ENCODE measurements at regions not wholly inside any gene's neighbourhood (a gene's known extent, or its start where the extent isn't known, plus 50 kb on each side); places are given as distances from the start of the nearest gene placed in this dataset.
A peak's percentile ranks its signal among the peaks of the same experiment; 100 is the strongest.

DNA sequence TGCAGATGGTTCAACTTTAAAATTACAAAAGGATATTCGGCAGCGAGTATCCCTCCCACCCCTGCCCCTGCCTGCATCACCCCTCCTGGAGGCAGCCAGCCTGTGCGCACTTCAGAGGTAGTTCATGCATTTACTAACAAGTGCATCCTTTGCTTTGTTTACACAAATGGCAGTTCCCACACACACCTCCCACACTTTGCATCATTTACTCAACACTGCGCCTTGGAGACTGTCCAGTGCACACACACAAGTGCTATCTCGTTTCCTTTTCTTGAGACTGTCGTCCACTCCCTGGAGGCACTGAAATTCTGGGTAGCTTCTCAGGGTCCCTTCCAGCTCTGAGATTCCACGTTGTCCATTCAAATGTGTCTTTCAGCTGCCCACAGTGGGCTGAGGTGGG lies 53.1 kb upstream of the VSX1 start:
- no peak for DNase-seq (ENCODE audit: low spot score)
- FAIRE-seq = no peak

DNA sequence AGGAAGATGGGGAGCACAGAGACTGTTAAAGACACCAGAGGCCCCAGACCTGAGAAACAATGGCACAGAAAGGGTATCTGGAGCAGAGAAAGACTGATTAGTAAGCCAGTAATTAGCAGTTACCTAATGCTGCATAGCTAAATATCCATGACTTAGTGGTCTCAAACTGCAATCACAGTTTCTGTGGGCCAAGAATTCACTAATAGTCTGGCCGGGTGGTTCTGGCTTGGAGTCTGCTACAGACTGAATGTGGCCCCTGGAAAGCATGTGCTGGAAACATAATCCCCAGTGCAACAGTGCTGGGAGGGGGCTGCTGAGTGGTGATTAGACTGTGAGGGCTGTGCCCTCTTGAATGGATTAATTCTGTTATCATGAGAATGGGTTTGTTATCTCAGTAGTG lies 54.1 kb upstream of the VSX1 start:
- FAIRE-seq (no peak), DNase-seq (ENCODE audit: low spot score) (no peak)

- peak; percentile 93 for DNase-seq (ENCODE audit: low spot score)
- FAIRE-seq = peak; percentile 78
These were observed 55.0 kb upstream of the VSX1 start for GRCh38 chr20:25136643-25137559.

GRCh38 chr20:25139029-25139705 lies 56.3 kb upstream of the ENTPD6 start:
- FAIRE-seq (no peak), DNase-seq (ENCODE audit: low spot score) (no peak)

DNA sequence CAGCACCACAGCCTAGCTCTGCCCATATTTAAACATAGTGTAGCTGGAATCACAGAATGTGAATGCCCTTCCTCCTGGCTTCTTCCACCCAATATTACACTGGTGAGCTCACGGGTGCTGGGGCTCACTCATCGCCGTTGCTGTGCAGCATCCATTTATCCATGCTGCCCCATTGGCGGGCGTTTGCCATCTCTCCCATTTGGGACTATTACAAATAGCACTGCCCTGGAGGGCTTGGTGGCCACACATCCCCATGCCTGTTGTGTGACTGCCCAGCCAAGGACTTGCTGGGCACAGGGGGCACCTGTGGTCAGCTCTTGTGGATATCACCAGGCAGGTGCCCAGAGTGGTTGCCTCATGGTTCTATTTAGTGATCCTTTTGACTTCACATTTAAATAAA lies 54.5 kb upstream of the ENTPD6 start:
- DNase-seq (ENCODE audit: low spot score) (no peak), FAIRE-seq (no peak)

DNA sequence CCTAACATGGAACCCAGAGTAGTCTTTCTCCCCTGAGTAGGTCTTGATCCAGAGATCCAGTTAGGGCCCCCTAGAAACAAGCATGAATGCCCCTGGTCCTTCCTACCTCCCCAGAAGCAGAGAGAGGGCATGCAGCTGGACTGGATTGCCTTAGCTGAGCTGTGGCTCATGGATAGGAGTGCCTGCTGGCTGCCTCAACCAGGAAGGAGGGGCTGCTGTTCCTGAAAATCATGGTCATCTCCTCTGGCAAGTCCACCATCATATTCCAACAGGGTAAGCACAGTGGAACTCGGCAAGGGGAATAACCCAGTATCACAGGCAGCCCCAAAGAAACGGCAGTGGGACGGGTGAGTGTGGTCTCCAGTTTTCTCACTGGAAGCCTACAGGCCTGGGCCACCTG lies 53.1 kb upstream of the ENTPD6 start:
- FAIRE-seq = no peak
- no peak for DNase-seq (ENCODE audit: low spot score)

DNA sequence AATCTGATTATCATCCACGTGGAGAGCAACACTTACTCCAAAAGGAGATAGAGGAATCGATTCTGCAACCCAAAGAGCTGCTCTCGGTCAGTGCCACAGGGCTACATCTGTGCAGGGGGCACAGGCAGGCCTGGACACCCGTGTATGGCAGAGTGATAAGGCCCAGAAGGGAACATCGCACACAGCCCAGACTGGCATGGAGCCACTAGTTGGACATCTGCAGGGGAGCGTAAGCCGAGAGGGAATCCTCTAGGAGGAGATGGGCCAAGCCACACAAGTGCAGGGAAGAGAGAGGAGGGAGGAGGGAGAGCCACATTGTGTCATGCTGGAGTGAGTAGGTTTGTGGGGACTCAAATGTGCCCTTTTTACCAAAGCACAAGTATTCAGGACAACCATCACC lies 50.4 kb upstream of the ENTPD6 start:
- FAIRE-seq (no peak), DNase-seq (ENCODE audit: low spot score) (no peak)
